BE2C (cell line): ENCODE measurements at regions not wholly inside any gene's neighbourhood (a gene's known extent, or its start where the extent isn't known, plus 50 kb on each side); places are given as distances from the start of the nearest gene placed in this dataset.
"Not testable (repeated sequence)": the region's sequence is repeated elsewhere in the genome, so short reads cannot be mapped to it uniquely, and the experiment has no call there.

Source experiments
- DNase-seq: peaks from one replicate; pipeline ENCODE4 v3.0.0-alpha.2; 2020
- H3K27me3 ChIP-seq: fragments of 250-450 bp; sonication (Bioruptor Pico); 2 replicates; pipeline ENCODE4 v1.5.1; 2020; ENCODE audit warnings: mild to moderate bottlenecking
- H3K36me3 ChIP-seq: fragments of 250-450 bp; sonication (Bioruptor Pico); 2 replicates; pipeline ENCODE4 v1.5.1; 2020; ENCODE audit warnings: mild to moderate bottlenecking
- H3K4me1 ChIP-seq: fragments of 250-450 bp; sonication (Bioruptor Pico); 2 replicates; pipeline ENCODE4 v1.5.1; 2020
- H3K4me3 ChIP-seq: 2 replicates; pipeline ENCODE4 v1.5.1; 2011; ENCODE audit warnings: low read depth, low read length
- H3K9me3 ChIP-seq: fragments of 250-450 bp; sonication (Bioruptor Pico); 2 replicates; pipeline ENCODE4 v1.5.1; 2020
- CTCF ChIP-seq: IDR thresholded peaks from 2 replicates; pipeline ENCODE4 v1.5.1; 2012; ENCODE audit warnings: mild to moderate bottlenecking, low read depth, low read length

GRCh38 chrX:77009691-77010090 lies 437.5 kb upstream of the FGF16 start:
- no peaks in the 10 kb centered on the region for H3K36me3 ChIP-seq
- no peak for DNase-seq
- H3K27me3 ChIP-seq: no peaks in the 10 kb centered on the region
- H3K9me3 ChIP-seq: no peaks in the 10 kb centered on the region
- TF ChIP-seq CTCF: no peak
- no peak overlapping the region for H3K4me3 ChIP-seq
- 0 out of 2 replicates have a peak, but pooled peaks cover 2% of the 10 kb centered on the region for H3K4me1 ChIP-seq

GRCh38 chrX:77014377-77015372 lies 432.5 kb upstream of the FGF16 start:
- DNase-seq: peak; percentile 49
- no peak for TF ChIP-seq CTCF
- H3K4me3 ChIP-seq: peak overlapping the region; percentile 41
- H3K36me3 ChIP-seq: no peaks in the 10 kb centered on the region
- H3K9me3 ChIP-seq: no peaks in the 10 kb centered on the region
- no peaks in the 10 kb centered on the region for H3K27me3 ChIP-seq
- H3K4me1 ChIP-seq: 0 out of 2 replicates have a peak, but pooled peaks cover 2% of the 10 kb centered on the region

GRCh38 chrX:77017093-77017492 lies 430.1 kb upstream of the FGF16 start:
- Histone ChIP-seq H3K9me3 (no peaks in the 10 kb centered on the region), H3K4me3 (no peak overlapping the region), H3K27me3 (no peaks in the 10 kb centered on the region), H3K4me1 (0 out of 2 replicates have a peak, but pooled peaks cover 2% of the 10 kb centered on the region), H3K36me3 (no peaks in the 10 kb centered on the region)
- no peak for TF ChIP-seq CTCF
- DNase-seq: no peak

- H3K36me3 ChIP-seq, H3K27me3 ChIP-seq, H3K4me1 ChIP-seq, H3K9me3 ChIP-seq: not testable (repeated sequence)
- H3K4me3 ChIP-seq: peak overlapping the region; percentile 31
- DNase-seq: peak; percentile 28
These were observed 400.9 kb upstream of the FGF16 start for GRCh38 chrX:77046180-77046810.

- Histone ChIP-seq H3K27me3 (no peaks in the 10 kb centered on the region), H3K4me1 (no peaks in the 10 kb centered on the region), H3K36me3 (no peaks in the 10 kb centered on the region), H3K4me3 (no peak overlapping the region), H3K9me3 (no peaks in the 10 kb centered on the region)
- no peak for TF ChIP-seq CTCF
- DNase-seq: no peak
These were observed 386.6 kb upstream of the FGF16 start for GRCh38 chrX:77060572-77060971.

GRCh38 chrX:77061022-77061421 lies 386.2 kb upstream of the FGF16 start:
- Histone ChIP-seq H3K36me3 (no peaks in the 10 kb centered on the region), H3K9me3 (no peaks in the 10 kb centered on the region), H3K4me1 (no peaks in the 10 kb centered on the region), H3K27me3 (no peaks in the 10 kb centered on the region), H3K4me3 (no peak overlapping the region)
- DNase-seq: no peak
- no peak for TF ChIP-seq CTCF
